SJCRH30 (cell line): ENCODE measurements at regions not wholly inside any gene's neighbourhood (a gene's known extent, or its start where the extent isn't known, plus 50 kb on each side); places are given as distances from the start of the nearest gene placed in this dataset.

Experiments
- DNase-seq, 2 experiments: peaks; one replicate each; pipeline ENCODE4 v3.0.0-alpha.2; 2015 to 2020
- H3K27ac ChIP-seq: fragments of 250-450 bp; sonication (Bioruptor Pico); 2 replicates; pipeline ENCODE4 v1.5.1; 2020; ENCODE audit warnings: mild to moderate bottlenecking, moderate library complexity
- H3K27me3 ChIP-seq: fragments of 250-450 bp; sonication (Bioruptor Pico); 2 replicates; pipeline ENCODE4 v1.5.1; 2020; ENCODE audit warnings: mild to moderate bottlenecking, moderate library complexity
- H3K36me3 ChIP-seq: fragments of 250-450 bp; sonication (Bioruptor Pico); 2 replicates; pipeline ENCODE4 v1.5.1; 2020; ENCODE audit warnings: mild to moderate bottlenecking, moderate library complexity
- H3K4me1 ChIP-seq: fragments of 250-450 bp; sonication (Bioruptor Pico); 2 replicates; pipeline ENCODE4 v1.5.1; 2020; ENCODE audit warnings: mild to moderate bottlenecking, moderate library complexity
- H3K4me3 ChIP-seq: fragments of 250-450 bp; sonication (Bioruptor Pico); 2 replicates; pipeline ENCODE4 v1.5.1; 2020; ENCODE audit warnings: mild to moderate bottlenecking, moderate library complexity
- H3K9me3 ChIP-seq: fragments of 250-450 bp; sonication (Bioruptor Pico); replicated peaks from 2 replicates; pipeline ENCODE4 v1.5.1; 2020; ENCODE audit warnings: mild to moderate bottlenecking, moderate library complexity

DNA sequence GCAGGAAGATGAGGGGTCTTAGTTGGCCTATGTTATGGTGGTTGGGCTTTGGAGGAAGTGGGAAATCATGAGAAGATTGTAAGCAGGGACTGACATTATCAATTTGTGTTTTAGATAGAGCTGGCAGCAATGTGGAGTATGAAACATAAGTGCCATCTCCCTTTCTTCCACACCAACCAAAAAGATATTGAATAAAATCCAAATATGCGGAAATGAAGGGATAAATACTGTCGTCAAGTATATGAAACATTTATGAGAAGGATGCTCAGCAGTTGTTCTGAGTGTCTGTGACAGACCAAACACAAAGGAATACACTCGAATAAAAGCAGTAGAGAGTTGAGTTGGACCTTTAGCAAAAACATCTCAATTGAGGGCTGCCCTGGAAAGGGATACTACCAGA is 1090.0 kb upstream of the ZEB2 start:
- no peaks in the 10 kb centered on the region for H3K9me3 ChIP-seq
- DNase-seq = no peak

DNA sequence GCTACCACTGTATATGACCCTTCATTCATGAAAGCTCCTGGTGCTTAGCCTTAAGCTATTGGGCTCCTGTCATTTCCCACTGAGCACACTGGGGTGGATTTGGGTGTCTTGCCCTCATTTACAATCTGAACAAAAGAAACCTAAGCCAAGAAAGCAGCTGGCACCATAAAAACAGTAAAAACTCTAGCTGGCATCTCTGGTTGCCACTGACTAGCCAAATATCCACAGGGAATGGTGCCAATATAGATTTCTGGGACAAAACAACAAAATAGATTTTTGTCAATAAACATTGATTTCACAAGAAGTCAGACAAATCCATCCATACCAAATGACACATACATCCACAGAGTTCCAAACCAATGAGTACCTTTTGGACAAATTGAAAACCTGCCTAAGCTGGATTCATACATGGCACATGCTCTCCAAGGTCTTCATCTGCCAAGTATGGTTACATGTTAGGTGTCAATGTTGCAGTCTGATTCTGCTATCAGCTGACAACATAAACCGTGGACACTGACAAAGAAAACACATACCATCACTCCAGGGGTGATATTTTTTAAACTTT is 1081.5 kb upstream of the ZEB2 start:
- no peaks in the 10 kb centered on the region for H3K9me3 ChIP-seq
- H3K27ac ChIP-seq = no peak overlapping the region
- H3K4me1 ChIP-seq = no peaks in the 10 kb centered on the region
- H3K27me3 ChIP-seq = no peaks in the 10 kb centered on the region
- H3K4me3 ChIP-seq = no peak overlapping the region
- peak in 1 of 2 experiments; percentile 6 for DNase-seq
- no peaks in the 10 kb centered on the region for H3K36me3 ChIP-seq

More for the DNA sequence above, 1090.0 kb upstream of the ZEB2 start:
- H3K4me1 ChIP-seq = no peaks in the 10 kb centered on the region
- no peak overlapping the region for H3K4me3 ChIP-seq
- no peak overlapping the region for H3K27ac ChIP-seq
- no peaks in the 10 kb centered on the region for H3K36me3 ChIP-seq
- H3K27me3 ChIP-seq = no peaks in the 10 kb centered on the region

DNA sequence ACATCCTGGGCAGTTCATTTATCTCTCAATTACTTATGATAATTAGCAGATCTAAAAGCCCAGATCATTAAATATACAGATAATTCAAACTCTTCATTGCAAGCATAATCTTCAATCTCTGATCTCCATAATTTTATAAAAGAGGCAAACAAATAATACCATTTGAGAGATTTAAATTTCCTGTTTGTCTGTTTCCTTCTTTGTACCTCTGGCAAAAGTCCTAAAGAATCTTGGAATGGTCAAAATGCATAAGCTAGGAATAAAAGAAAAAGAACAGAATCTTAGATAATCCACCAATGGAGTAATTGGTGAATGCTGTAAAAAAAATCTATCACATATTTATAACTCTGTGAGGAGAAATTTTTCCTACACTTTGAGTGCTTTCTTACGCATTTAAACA is 1080.9 kb upstream of the ZEB2 start:
- Histone ChIP-seq H3K4me1 (no peaks in the 10 kb centered on the region; the same call in 1 of the 2 replicates), H3K27me3 (no peaks in the 10 kb centered on the region), H3K4me3 (no peak overlapping the region), H3K9me3 (no peaks in the 10 kb centered on the region), H3K36me3 (no peaks in the 10 kb centered on the region), H3K27ac (no peak overlapping the region)
- DNase-seq = no peak

GRCh38 chr2:145599756-145600155 is 1079.8 kb upstream of the ZEB2 start:
- DNase-seq = no peak
- H3K27ac ChIP-seq = no peak overlapping the region
- H3K4me3 ChIP-seq = no peak overlapping the region
- no peaks in the 10 kb centered on the region; the same call in 1 of the 2 replicates for H3K4me1 ChIP-seq
- no peaks in the 10 kb centered on the region for H3K27me3 ChIP-seq
- H3K36me3 ChIP-seq = no peaks in the 10 kb centered on the region
- H3K9me3 ChIP-seq = no peaks in the 10 kb centered on the region

- Histone ChIP-seq H3K4me1 (peaks cover 6% of the 10 kb centered on the region), H3K36me3 (no peaks in the 10 kb centered on the region), H3K27ac (no peak overlapping the region), H3K27me3 (no peaks in the 10 kb centered on the region), H3K4me3 (no peak overlapping the region), H3K9me3 (no peaks in the 10 kb centered on the region; the same call in 1 of the 2 replicates)
- DNase-seq = no peak
Measured at GRCh38 chr2:145598434-145598833, 1078.5 kb upstream of the ZEB2 start.

- no peaks in the 10 kb centered on the region for H3K36me3 ChIP-seq
- DNase-seq = no peak
- H3K4me1 ChIP-seq = peaks cover 6% of the 10 kb centered on the region
- no peak overlapping the region for H3K4me3 ChIP-seq
- no peaks in the 10 kb centered on the region; the same call in 1 of the 2 replicates for H3K9me3 ChIP-seq
- no peaks in the 10 kb centered on the region for H3K27me3 ChIP-seq
- H3K27ac ChIP-seq = no peak overlapping the region
Measured at GRCh38 chr2:145597809-145598208, 1077.9 kb upstream of the ZEB2 start.

DNA sequence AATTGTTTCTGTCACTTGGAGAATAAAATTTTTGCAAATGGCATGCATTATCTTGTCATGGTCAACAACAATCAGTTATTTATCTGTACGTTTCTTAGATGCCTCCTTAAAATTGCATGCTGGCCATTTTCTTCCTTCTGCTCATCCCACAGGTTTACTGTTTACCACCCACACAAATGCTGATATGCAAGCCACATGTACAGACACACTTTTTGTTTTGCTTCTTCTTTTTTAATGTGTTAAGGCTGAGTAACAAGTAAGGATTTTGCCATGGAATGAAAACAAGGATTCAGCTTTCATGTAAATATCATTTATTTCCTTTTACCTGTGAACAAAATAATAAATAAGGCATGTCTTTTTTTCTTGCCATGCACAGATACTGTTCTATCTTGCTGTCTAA is 1077.1 kb upstream of the ZEB2 start:
- no peaks in the 10 kb centered on the region for H3K27me3 ChIP-seq
- no peaks in the 10 kb centered on the region for H3K36me3 ChIP-seq
- H3K4me3 ChIP-seq = no peak overlapping the region

GRCh38 chr2:145596416-145596815 is 1076.5 kb upstream of the ZEB2 start:
- H3K4me1 ChIP-seq = peaks cover 6% of the 10 kb centered on the region
- no peaks in the 10 kb centered on the region for H3K36me3 ChIP-seq
- no peaks in the 10 kb centered on the region; the same call in 1 of the 2 replicates for H3K9me3 ChIP-seq
- no peak overlapping the region for H3K4me3 ChIP-seq
- H3K27ac ChIP-seq = no peak overlapping the region
- DNase-seq = no peak
- H3K27me3 ChIP-seq = no peaks in the 10 kb centered on the region

More for the DNA sequence above, 1077.1 kb upstream of the ZEB2 start:
- Histone ChIP-seq H3K4me1 (peaks cover 6% of the 10 kb centered on the region), H3K9me3 (no peaks in the 10 kb centered on the region; the same call in 1 of the 2 replicates), H3K27ac (no peak overlapping the region)
- DNase-seq = no peak

DNA sequence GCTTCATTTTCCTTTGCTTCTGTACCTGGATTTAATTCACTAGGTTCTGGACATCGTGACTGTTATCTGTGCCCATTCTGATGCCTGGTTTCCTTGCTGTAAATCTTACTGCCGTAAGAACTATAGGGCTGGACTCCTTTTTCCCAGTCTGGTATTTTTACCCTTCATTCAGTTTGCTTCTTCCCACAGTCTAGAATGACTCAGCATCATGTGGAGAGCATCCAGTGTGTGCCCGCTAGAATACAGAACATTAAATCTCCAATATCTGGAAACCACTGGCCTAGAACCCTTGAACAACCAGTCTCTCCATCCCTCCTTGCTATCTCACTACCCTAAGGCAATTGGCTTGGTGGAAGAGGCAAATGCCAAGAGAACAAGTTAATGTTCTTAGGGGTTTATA is 1075.4 kb upstream of the ZEB2 start:
- peaks cover 6% of the 10 kb centered on the region for H3K4me1 ChIP-seq
- H3K36me3 ChIP-seq = no peaks in the 10 kb centered on the region
- DNase-seq = no peak
- H3K4me3 ChIP-seq = no peak overlapping the region
- H3K27ac ChIP-seq = no peak overlapping the region
- no peaks in the 10 kb centered on the region; the same call in 1 of the 2 replicates for H3K9me3 ChIP-seq
- H3K27me3 ChIP-seq = no peaks in the 10 kb centered on the region

DNA sequence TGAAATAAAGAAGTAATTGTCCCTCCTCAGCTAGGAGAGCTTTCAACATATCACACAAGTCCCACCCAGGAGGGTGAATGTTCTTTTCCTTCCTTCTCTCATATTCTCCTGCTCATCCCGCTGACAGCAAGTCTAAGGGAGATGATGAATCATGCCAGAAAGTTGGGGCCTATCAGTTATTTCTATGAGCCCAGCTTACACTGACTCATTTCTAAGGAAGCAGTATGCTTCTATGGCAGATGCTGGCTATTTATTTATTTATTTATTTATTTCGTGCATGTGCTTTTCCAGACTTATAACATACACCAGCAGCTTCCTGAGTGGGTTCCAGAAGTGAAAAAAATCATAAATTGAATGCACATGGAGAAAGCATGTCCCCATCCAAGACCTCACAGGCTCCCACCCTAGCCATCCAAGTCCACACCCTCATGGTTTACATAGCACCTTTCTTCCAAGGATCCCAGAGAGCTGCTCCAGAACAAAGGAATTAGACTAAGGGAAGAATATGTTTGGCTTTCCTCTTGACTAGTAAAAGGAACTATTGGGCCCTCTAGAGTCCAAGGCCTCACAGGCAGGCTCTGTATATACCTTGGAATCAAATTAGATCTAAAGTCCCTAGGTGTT is 1074.2 kb upstream of the ZEB2 start:
- H3K27me3 ChIP-seq = no peaks in the 10 kb centered on the region
- H3K36me3 ChIP-seq = no peaks in the 10 kb centered on the region
- H3K27ac ChIP-seq = no peak overlapping the region; the same call in 1 of the 2 replicates
- H3K4me3 ChIP-seq = no peak overlapping the region
- no peaks in the 10 kb centered on the region; the same call in 1 of the 2 replicates for H3K9me3 ChIP-seq
- DNase-seq = peak; percentile 10 to 27
- peaks cover 6% of the 10 kb centered on the region for H3K4me1 ChIP-seq

DNA sequence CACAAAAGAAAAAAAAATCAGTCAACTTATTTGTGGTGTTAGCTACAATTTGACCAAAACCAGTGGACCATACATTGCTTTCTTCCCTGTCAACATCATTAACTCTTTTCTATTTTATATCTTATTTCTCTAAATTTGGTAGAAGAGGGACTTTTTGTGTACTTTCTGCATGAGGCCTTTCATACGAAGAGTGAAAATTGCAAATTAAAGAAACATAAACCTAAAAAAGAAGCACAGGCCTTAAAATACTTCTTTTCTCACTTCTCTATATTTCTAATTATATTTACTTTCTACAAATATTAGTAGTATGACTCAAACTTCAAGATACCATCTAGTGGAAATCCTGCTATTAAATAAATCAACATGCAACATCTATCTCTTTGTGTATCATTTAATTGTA is 1073.4 kb upstream of the ZEB2 start:
- peaks cover 6% of the 10 kb centered on the region for H3K4me1 ChIP-seq
- no peaks in the 10 kb centered on the region; the same call in 1 of the 2 replicates for H3K9me3 ChIP-seq
- no peak overlapping the region for H3K4me3 ChIP-seq
- no peak for DNase-seq
- no peaks in the 10 kb centered on the region for H3K27me3 ChIP-seq
- H3K36me3 ChIP-seq = no peaks in the 10 kb centered on the region
- H3K27ac ChIP-seq = no peak overlapping the region

DNA sequence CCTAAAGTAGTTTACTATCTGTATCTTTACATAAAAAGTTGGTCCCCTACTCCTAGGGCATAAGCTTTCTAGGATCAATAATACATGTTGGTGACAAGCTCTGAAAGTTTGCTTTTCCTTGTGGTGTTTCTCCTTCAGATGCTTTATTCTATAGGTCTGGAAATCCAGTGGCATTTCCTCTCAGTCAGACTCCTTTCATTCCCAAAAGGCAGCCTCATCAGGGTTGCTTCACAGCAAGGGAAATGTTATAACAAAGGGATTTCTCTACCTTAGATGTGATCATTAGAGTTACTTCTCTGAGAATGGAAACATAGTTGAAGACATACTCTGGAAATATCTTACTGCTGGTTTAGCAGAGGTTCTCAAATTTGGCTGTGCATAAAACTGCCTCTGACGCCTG is 1072.4 kb upstream of the ZEB2 start:
- no peak for DNase-seq
- Histone ChIP-seq H3K27ac (no peak overlapping the region), H3K27me3 (no peaks in the 10 kb centered on the region)

DNA sequence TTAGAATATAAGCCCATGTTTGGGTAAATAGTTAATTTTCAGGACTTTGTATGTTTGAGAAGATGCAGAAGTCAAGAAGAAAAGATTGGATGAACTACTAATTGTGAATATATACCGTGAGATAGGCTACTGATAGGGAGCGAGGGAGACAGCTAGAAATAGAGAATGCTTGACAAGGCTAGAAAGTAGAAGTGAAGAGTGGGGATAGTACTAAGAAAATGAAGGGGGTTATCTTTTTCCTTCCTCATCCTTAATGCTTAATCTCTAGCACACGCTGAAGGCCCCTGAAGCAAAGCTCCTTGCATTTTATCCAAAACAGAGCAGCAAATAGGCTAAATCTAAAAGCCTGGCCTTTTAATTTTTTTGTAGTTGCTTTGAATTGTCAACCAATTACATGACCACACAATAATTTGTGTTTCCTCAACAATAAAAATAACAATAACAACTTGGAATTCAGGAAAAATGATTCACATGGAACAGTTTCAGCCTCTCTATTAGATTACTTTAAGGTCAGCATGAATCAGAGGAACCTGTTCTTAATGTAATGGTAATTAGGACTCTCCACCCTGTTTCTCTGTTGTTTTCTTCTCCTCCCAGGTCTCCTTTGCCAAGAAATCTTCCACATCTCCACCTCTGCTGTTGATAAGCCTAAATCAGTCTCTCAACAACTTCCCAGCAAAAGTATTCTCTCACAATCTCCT is 1071.3 kb upstream of the ZEB2 start:
- H3K27me3 ChIP-seq = no peaks in the 10 kb centered on the region
- H3K9me3 ChIP-seq = no peaks in the 10 kb centered on the region; the same call in 1 of the 2 replicates
- H3K27ac ChIP-seq = no peak overlapping the region
- DNase-seq = no peak
- H3K4me1 ChIP-seq = peaks cover 6% of the 10 kb centered on the region
- H3K36me3 ChIP-seq = no peaks in the 10 kb centered on the region
- H3K4me3 ChIP-seq = no peak overlapping the region

More for the DNA sequence above, 1072.4 kb upstream of the ZEB2 start:
- Histone ChIP-seq H3K4me1 (peaks cover 6% of the 10 kb centered on the region), H3K36me3 (no peaks in the 10 kb centered on the region), H3K9me3 (no peaks in the 10 kb centered on the region; the same call in 1 of the 2 replicates), H3K4me3 (no peak overlapping the region)

- no peaks in the 10 kb centered on the region for H3K4me1 ChIP-seq
- no peak for DNase-seq
- no peaks in the 10 kb centered on the region for H3K9me3 ChIP-seq
- no peak overlapping the region for H3K27ac ChIP-seq
- no peaks in the 10 kb centered on the region for H3K36me3 ChIP-seq
- no peak overlapping the region for H3K4me3 ChIP-seq
- no peaks in the 10 kb centered on the region for H3K27me3 ChIP-seq
Measured at GRCh38 chr2:145587922-145588321, 1068.0 kb upstream of the ZEB2 start.

GRCh38 chr2:145584353-145584752 is 1064.4 kb upstream of the ZEB2 start:
- H3K36me3 ChIP-seq = no peaks in the 10 kb centered on the region
- no peak for DNase-seq
- H3K27ac ChIP-seq = no peak overlapping the region
- no peaks in the 10 kb centered on the region for H3K4me1 ChIP-seq
- H3K27me3 ChIP-seq = no peaks in the 10 kb centered on the region
- no peaks in the 10 kb centered on the region; the same call in 1 of the 2 replicates for H3K9me3 ChIP-seq
- H3K4me3 ChIP-seq = no peak overlapping the region
